Stimulated activated CD4-positive, alpha-beta T cell treated with anti-CD3 and anti-CD28 coated beads, Interleukin-2, amount 100 ng/mL, for 48 hours (primary cell): ENCODE measurements at regions not wholly inside any gene's neighbourhood (a gene's known extent, or its start where the extent isn't known, plus 50 kb on each side); places are given as distances from the start of the nearest gene placed in this dataset.
"Not testable (repeated sequence)": the region's sequence is repeated elsewhere in the genome, so short reads cannot be mapped to it uniquely, and the experiment has no call there.

Experiments
- DNase-seq, 2 donors: peaks; one replicate each; pipeline ENCODE4 v3.0.0-alpha.2; 2020

DNA sequence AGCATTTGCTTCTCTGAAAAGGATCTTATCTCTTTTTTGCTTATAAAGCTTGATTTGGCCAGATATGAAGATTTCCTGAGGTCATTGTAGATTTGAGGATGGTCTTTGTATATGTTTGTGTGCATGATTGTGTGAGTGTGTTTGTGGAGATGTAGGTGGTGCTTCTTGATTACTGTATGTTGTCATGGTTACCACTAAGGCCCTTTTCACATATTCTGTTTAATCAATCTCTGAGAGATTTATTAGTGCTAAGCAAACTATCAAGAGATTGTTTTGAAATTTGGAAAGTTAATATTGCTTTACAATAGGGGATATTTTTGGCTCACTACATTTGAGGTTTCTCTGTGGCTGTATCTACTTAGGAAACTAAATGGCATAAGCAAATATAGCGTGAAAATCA, 191.7 kb downstream of the S1PR1 start:
- no peak for DNase-seq

DNA sequence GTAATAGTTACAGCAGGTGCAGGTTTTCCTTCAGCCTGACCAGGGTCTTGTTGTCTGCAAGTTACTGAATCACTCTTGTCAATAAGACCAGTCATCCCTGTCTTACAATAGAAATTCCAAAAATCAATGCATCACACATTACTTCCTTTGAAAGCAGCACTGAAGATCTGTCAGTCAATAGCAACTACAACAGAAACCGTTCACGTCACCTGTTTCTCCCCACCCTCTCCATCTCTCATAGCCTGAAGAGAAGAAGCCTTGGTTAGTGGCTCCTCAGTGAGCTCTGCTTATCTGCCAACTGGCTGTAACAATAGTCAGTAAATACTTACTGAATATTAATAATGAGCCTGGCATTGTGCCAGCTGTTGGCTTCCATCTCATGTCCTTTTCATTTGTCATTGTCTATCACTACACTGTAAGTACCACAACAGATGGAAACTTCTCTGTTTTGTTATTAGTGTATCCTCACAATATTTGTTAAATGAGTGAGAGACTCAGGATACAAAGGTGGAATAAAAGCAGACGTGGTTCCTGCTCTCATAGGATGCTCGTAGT, 195.2 kb downstream of the S1PR1 start:
- DNase-seq, result no peak

DNA sequence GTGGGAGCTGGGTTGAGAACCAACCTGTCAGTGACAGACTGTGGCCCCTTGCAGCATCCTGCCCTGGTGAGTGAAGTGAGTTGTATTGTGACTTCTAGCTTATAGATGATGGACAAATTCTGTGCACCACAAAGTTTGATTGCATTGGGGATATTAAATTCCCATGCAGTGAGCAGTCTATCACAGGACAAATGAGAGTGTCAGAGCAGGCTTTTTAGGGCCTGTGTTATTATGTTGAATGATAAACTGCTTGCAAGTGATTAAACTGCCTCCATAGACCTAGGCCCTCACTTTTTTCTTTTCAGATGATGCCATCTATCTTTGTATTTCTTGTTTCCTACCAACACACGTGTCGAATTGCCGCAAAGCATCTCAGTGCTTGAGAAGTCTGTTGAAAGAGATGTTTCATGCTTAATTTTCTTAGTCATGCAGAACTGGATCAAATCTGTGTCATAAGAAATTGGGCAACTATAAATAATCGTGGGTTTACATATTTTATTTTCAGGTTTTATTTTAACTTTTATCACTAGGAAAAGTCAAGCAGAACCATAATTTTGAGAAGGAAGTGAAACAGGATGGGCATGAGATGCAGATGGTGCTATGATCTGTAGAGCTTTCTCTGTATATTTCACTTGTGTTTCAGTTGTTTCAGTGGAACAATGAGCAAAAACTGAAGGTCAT, 199.2 kb downstream of the S1PR1 start:
- no peak for DNase-seq

DNA sequence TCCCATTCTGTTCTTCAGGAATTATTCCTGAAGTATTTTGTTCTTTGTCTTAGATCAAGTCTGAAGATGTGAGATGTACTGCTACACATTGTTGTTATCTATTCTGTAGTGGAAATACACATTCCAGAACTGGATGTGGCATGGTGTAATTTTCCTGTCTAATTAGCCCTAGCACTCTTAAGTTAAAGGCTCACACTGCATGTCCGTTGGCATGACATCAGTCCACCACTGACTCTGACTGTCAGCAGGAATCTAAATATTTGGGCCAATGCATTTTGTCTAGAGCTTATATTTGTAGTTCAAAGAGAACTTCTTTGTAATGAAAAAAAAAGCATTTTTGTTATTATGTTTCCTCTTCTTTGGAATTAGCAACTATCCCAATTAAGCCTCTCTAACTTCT, 201.0 kb downstream of the S1PR1 start:
- no peak for DNase-seq

DNA sequence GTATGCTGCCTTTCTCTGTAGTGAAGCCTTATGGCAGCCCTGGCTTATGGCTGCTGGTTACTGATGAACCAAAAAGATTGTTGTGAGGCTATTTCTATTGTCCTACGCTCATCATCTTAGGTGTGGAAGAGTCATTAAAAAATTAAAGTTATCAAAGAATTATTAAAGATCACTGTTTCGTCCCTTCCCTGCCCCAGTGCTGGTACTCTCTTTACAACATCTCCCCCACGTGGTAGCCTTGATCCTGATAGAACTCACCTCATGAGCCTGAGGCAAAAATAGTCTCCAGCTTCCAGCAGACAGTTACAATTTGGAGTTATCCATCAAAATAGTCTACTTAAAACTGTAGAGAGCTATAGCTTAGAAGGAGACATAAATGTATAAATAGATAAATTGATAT, 201.5 kb downstream of the S1PR1 start:
- DNase-seq, result no peak

DNA sequence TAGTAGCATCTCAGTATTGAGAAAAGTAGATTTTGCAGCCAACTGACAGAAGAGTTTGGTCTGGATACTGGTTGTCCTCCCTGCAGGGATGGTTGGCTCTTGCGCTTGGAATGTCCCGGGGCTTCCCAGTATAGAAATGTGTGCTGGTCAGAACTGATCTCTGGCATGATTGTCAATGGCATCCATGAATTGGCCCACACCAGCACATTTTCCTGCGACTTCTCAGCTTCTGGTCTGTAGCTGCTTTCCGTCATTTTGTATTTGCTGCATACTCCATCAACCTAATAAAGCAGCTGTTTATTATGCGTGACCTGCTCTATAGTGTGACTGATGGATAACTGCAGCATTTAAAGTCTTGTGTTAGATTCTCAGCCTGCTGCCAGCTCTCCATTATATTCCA, 203.7 kb downstream of the S1PR1 start:
- DNase-seq, result no peak

DNA sequence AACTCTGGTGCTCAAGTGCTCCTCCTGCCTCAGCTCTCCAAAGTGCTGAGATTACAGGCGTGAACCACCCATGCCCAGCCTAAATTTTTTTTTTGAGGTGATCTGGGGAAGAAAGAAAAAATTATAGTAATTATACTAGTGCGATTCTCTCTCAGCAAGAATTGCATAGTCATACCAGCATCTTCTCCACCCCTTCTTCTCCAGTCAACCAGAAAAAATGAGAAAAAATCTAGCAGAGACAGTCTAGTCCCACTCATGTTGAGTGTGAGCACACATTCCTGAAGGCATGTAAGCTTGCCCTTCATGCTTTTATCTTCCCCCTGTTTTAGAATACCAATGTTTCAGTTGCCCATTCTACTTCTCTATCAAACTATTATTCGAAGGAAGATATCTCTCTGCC, 207.6 kb downstream of the S1PR1 start:
- no peak for DNase-seq

DNA sequence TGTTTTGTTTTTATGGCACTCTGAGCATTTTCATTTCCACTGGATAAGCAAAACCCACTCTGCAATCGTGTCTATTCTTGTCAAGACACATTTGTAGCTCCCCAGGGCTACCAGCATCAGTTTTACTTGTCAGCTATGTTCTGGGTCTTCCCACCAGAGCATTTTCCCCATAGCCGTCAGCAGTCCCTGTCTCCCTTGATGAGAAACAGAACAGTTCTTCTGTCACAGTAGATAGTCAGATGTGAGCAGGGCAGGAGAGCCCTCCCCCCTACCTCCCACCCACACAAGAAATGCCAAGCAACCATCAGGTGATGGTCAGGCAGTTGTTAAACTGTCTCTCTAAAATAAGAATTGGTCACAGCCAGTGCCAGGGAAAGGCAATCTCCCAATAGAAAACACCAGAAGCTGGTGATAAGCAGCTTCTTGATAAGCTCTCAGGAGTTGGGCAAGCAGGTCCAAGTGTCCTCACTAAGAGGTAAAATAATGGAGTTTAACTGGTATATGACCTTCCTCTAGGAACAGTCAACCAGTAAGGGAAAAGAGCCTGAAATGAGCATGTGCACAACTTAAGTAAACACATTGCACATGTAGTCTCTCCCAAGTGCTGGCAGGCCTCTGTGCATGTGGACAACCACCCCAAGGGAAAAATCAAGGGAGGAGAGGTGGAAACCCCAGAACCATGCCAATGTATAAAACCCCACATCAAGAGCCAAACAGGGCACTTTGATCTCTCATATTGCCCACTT, 208.2 kb downstream of the S1PR1 start:
- no peak for DNase-seq

DNA sequence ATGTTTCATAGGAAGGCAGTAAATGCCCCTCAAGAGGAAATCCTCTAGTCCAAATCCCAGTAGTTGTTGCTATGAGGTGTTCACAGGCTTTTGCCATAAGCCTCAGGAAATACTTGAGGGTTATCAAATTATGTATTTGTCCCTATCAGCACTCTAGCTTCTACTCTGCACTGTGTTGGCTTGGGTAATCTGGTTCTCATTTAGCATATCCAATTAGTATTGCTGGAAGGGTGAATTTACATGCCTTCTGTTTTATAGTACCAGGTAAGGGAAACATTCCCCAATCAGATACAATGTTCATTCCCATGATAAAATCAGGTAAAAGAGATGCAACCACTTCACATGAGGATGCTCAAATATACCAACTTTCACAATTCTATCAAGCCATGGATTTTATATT, 211.2 kb downstream of the S1PR1 start:
- no peak for DNase-seq

DNA sequence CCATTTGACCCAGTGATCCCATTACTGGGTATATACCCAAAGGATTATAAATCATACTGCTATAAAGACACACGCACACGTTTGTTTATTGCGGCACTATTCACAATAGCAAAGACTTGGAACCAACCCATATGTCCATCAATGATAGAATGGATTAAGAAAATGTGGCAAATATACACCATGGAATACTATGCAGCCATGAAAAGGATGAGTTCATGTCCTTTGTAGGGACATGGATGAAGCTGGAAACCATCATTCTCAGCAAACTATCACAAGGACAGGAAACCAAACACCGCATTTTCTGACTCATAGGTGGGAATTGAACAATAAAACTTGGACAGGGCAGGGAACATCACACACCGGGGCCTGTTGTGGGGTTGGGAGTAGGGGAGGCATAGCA, 213.9 kb downstream of the S1PR1 start:
- DNase-seq, result not testable (repeated sequence)

DNA sequence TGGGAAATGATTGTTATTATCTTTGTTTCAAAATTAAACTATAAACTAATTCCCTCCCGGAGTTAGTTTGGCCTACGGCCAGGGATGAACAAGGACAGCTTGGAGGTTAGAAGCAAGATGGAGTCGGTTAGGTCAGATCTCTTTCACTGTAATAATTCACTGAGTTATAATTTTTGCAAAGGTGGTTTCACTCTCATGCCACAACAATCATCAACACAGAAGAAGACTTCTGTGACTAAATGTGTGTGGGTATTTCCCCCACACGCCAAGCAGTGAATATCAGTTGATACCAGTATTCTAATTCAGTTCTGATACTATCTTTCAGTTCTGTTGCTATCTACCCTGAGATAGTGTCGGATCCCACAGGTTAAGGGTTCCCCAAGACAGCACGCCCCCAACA, 215.1 kb downstream of the S1PR1 start:
- peak in 1 of 2 donors; percentile 9 for DNase-seq

DNA sequence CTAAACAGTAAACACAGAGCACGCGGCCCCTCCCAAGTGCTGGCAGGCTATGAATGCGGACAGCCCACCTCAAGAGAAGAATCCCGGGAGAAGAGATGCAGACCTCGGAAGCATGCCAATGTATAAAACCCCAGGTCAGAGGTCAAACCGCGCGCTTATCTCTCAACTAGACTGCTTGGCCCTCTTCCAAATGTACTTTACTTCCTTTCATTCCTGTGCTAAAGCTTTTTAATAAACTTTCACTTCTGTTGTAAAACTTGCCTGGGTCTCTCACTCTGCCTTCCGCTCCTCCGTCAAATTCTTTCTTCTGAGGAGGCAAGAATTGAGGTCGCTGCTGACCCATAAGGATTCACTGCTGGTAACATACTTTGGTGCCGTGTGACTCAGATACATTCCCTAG, 216.0 kb downstream of the S1PR1 start:
- DNase-seq, result no peak

DNA sequence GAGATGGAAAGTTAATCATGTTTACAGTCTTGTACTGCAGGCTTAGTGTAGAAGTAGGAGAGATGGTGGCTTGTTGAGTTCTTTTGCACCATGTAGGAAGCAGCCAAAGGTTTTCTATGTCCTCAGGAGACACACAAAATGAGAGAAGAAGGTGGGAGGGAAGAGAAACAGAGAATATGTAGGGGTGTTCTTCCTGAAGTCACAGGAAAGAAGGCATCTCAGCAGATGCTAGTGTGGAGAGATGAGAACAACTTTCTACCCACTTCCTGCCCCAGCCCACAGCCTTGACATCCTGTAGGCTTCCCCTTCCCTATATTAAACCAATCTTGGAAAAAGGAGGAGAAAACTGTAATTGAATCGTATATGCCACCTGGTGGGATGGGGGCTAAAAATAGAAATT, 217.0 kb downstream of the S1PR1 start:
- no peak for DNase-seq

DNA sequence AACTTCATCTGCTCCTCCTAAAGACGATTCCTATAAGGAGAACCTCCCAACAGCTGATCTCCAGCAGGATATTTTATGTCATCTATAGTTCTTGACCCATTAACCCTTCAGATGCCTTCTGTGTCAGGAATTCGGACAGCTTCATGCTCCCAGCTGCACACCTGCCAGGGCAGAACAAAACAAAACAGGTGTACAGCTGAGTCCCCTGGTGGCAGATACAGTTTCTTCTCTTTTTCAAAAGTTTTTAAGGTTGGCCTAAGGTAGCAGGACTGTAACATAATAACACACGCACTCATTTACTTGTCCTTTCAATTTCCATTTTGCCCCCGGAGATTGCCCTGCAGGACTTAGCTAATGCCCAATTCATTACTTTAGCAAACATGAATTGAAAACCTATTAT, 218.3 kb downstream of the S1PR1 start:
- no peak for DNase-seq

DNA sequence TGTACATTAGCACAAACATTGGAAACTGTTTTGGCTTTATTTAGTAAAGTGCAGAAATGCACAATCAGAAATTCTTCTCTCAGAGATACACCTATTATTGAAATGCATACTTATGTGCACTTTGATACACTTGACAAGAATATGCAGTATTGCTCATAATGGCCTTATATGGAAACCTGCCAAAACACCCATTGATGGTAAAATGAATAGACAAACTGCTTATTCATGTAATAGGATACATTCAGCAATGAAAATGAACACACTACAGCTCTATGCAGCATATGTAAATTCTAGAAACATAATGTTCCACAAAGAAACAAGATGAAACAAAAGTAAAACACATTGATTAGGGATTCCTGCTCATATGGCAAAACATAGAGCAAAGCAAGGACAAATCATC, 223.9 kb downstream of the S1PR1 start:
- DNase-seq, result no peak

DNA sequence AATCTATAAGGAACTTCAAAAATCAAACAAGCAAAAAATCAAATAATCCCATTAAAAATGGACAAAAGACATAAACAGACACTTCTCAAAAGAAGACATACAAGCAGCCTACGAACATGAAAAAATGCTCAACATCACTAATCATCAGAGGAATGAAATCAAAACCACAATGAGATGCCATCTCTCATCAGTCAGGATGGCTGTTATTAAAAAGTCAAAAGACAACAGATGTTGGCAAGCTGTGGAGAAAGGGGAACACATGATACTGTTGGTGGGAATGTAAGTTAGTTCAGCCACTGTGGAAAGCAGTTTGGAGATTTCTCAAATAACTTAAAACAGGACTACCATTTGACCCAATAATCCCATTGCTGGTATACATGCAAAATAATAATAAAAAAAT, 226.4 kb downstream of the S1PR1 start:
- DNase-seq, result no peak

DNA sequence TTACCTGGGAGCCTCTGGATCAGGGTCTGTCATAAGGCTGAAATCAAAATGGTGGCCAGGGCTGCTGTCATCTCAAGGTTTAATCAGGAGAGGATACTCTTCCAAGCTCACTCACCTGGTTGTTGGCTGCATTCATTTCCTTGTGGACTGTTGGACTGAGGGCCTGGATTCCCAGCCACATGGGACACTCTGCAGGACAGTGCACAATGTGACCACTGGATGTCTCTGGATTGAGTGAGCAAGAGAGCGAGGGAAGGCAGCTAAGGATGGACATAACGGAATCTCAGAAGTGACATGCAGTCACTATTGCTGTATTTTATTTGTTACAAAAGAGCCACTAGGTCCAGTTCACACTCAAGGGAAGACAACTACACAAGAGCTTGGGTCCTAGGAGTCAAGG, 229.1 kb downstream of the S1PR1 start:
- no peak for DNase-seq

DNA sequence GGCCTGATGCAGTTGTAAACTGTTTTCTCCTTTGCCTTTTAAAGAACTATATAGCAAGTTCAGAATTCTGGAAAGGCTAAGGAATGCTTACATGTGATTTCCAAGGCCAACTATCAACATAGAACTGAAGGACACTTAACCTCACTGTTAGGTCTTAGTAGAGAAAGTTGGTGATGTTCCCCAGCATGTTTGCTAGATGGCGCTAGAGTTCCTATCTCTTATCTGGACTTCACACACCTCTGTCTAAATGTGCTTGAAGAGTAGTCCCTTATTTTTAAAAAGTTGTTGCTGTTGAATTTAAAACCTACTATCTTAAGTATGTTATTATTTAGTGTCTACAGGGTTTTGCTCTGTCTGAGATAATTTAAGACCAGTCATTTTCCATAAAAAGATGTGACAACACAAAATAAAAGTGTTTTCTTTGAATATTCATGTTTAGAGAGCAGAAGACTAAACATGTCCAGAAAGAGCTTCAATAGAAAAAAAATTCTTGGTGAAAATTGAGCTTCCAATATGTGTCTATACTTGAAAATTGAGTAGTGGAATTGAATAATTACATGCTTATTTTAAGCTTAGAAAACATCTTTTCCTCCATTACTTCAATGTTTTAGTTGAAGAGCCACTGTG, 237.3 kb downstream of the S1PR1 start:
- no peak for DNase-seq

DNA sequence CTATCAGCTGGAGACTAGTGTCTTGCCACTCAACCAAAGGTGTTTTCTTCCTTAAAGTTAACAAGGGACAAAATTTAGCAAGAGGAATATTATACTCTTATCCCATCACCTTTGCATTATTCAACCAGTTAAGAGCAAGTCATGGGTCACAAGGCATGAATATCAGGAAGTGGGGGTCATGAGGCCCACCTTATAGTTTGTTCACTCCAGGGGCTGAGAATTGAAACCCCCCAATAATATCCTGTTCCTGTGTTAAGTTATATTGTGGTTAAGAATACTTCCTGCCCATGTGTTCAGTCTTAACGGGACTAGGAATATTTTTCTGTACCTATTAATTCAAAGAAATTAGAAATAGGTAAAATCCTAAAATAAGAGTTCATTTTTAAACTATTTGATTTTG, 239.7 kb downstream of the S1PR1 start:
- DNase-seq, result no peak

DNA sequence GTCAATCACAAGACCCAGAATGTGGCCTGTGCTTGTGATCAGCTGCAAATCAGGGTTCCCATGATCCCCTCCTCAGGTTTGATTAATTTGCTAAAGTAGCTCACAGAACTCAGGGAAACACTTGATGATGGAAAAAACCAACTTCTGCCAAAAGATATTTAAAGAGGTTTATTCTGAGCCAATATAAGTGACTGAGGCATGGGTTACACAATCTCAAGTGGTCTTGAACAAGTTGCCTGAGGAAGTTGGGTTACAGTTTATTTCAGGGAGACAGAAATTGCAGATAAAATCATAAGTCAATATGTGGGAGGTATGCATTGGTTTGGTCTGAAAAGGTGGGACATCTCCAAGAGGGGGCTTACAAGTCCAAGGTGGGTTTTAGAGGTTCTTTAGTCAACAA, 243.1 kb downstream of the S1PR1 start:
- no peak for DNase-seq

DNA sequence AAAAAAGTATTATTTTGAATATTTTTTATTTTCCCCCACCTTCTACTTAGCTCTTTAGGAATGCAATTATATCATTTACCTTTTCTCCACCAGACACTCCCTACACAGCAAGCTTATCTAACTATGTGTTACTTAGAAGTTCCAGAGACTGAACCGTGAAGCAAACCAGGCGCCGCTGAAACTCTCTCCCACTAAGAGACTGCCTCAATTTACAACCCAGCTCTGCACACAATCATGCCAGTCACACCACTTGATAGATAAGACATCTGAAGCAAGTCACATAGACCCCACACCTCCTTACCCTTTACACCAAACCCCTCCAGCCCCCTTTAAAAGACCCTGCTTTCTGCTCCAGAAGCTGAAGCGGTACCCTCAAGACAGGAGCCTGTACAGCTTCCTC, 245.5 kb downstream of the S1PR1 start:
- DNase-seq, result no peak

DNA sequence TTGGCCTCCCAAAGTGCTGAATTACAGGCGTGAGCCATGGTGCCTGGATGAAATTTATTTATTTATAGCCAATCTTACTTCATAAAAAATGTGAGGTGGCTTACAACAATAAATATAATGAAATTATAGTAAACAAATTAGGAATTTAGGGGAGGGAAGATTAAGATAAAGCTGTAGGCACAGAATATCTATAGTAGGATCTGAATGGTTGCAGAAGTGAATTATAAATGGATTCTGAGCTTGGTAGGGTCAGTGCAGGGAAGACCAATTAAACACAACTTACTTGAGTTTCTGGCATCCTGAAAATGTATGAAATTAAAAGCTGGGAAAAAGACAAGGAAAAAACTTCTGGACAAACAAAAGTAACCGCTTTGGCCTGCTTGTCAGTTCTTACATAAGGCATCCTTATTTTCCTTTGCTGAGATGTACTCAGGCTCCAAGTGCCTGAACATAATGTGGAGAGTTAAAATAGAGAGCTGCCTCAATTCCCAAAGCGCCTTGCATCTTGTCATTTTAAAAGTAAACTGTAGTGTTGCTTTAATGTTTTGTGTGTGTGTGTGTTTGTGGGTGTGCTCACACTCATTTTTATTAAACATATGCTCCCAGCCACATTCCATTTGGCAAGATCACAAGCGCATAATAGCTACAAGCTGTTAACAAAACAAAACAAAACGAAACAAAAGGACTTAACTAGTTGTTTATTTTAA, 247.3 kb downstream of the S1PR1 start:
- DNase-seq, result no peak

DNA sequence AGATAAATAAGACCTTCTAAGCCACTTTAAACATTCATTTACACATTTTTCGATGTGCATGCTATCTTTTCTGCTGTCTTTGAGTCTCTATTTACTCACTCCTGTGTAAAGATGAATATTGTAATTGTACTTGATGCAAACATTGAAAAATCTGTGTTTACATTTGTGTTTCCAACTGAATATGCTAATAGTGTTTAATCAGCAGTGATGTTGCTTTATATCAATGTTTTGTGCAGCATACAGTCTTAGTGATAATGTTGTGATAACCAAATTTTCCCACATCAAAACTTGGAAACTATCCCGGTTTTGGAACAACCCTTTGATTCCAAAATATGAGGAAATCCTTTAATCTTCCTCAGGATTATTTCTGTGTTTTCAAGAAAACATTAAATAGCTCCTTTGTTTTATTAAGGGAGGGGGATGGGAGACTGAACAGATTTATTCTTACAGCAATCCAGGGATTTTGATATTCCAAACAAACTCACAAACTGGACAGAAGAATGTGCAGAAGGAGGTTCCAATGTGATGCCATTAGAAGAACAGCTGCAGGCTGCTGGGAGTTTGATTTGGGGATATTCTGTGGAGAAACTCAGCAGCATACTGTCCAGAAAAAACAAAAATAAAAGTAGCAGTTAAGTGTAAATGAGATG, 248.0 kb downstream of the S1PR1 start:
- no peak for DNase-seq
